Fibroblast of lung (primary cell): ENCODE measurements at regions not wholly inside any gene's neighbourhood (a gene's known extent, or its start where the extent isn't known, plus 50 kb on each side); places are given as distances from the start of the nearest gene placed in this dataset.

Experiments
- EZH2 ChIP-seq: IDR thresholded peaks from 2 replicates; pipeline ENCODE4 v1.5.1; 2012; ENCODE audit warnings: low read length, control low read depth, mild to moderate bottlenecking; ENCODE audit errors: missing control alignments
- TF ChIP-seq, protein P1 (sequence below), 2 donors: IDR thresholded peaks in 1 of 2; conservative IDR thresholded peaks in 1 of 2; 1 replicate in 1 of 2; 2 replicates in 1 of 2; pipeline ENCODE4 v1.5.1; 2011 to 2012; ENCODE audit warnings: low read length in 2 of 2, control low read depth in 1 of 2, inconsistent platforms in 1 of 2, low read depth in 1 of 2, mild to moderate bottlenecking in 1 of 2

- TF ChIP-seq, protein P1, sequence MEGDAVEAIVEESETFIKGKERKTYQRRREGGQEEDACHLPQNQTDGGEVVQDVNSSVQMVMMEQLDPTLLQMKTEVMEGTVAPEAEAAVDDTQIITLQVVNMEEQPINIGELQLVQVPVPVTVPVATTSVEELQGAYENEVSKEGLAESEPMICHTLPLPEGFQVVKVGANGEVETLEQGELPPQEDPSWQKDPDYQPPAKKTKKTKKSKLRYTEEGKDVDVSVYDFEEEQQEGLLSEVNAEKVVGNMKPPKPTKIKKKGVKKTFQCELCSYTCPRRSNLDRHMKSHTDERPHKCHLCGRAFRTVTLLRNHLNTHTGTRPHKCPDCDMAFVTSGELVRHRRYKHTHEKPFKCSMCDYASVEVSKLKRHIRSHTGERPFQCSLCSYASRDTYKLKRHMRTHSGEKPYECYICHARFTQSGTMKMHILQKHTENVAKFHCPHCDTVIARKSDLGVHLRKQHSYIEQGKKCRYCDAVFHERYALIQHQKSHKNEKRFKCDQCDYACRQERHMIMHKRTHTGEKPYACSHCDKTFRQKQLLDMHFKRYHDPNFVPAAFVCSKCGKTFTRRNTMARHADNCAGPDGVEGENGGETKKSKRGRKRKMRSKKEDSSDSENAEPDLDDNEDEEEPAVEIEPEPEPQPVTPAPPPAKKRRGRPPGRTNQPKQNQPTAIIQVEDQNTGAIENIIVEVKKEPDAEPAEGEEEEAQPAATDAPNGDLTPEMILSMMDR (conservative IDR thresholded peaks at IDR 0.05 in 1 of 2, IDR thresholded peaks at IDR 0.05 in 1 of 2; ENCODE audit: low read depth in 1 of 2, low read length in 2 of 2) = no peak
- TF ChIP-seq EZH2 = no peak
Observed at GRCh38 chr1:193498088-193498655, 311.8 kb upstream of the B3GALT2 start.
